HEK293 (cell line): ENCODE measurements at regions not wholly inside any gene's neighbourhood (a gene's known extent, or its start where the extent isn't known, plus 50 kb on each side); places are given as distances from the start of the nearest gene placed in this dataset.

Source experiments
- CTCF ChIA-PET: fragments of 350-600 bp; formaldehyde crosslinking; extraction: SDS; loops from one replicate; lab custom pipeline; 2021; ENCODE audit warnings: antibody characterized with exemption; lab: Yijun Ruan, JAX
- POLR2A ChIA-PET: fragments of 300-600 bp; formaldehyde crosslinking; extraction: SDS; loops from one replicate; lab custom pipeline; 2020; ENCODE audit warnings: antibody characterized with exemption, inconsistent platforms; lab: Yijun Ruan, JAX
- H3K27ac ChIP-seq: fragments of 200-500 bp; sonication (Bioruptor generic); 2 replicates; pipeline ENCODE4 v1.5.1; 2014; ENCODE audit warnings: low read depth, low read length, control low read depth, inconsistent platforms; ENCODE audit errors: extremely low read depth
- H3K36me3 ChIP-seq, 2 experiments: fragments of 200-500 bp in 1 of 2; sonication (Bioruptor generic) in 1 of 2; 1 replicate in 1 of 2; 2 replicates in 1 of 2; pipeline ENCODE4 v1.5.1; 2014 to 2017; ENCODE audit warnings: inconsistent platforms in 2 of 2, low read length in 2 of 2; ENCODE audit not compliant: control insufficient read depth in 2 of 2, insufficient read depth in 1 of 2
- H3K4me1 ChIP-seq: fragments of 200-500 bp; sonication (Bioruptor generic); 2 replicates; pipeline ENCODE4 v1.5.1; 2014; ENCODE audit warnings: mild to moderate bottlenecking, low read length, inconsistent platforms; ENCODE audit not compliant: control insufficient read depth, insufficient read depth
- H3K4me3 ChIP-seq: 2 replicates; pipeline ENCODE4 v1.5.1; 2011; ENCODE audit warnings: low read depth, mild to moderate bottlenecking, control low read depth, low read length, moderate library complexity
- H3K9me3 ChIP-seq: fragments of 200-500 bp; sonication (Bioruptor generic); 2 replicates; pipeline ENCODE4 v1.5.1; 2014; ENCODE audit warnings: low read depth, low read length, inconsistent platforms; ENCODE audit not compliant: control insufficient read depth, insufficient read depth
- BCL11A ChIP-seq: fragments of 450-650 bp; formaldehyde crosslinking; IDR thresholded peaks from 2 replicates; pipeline ENCODE4 v1.5.1; 2016; ENCODE audit warnings: low read depth, missing biosample characterization, missing genetic modification characterization
- CTCF ChIP-seq: fragments of 450-650 bp; formaldehyde crosslinking; IDR thresholded peaks from 2 replicates; pipeline ENCODE4 v1.5.1; 2016; ENCODE audit warnings: missing biosample characterization, missing genetic modification characterization
- GLI2 ChIP-seq: fragments of 450-650 bp; formaldehyde crosslinking; IDR thresholded peaks from 2 replicates; pipeline ENCODE4; 2017; ENCODE audit warnings: missing biosample characterization, missing genetic modification characterization, low read depth, borderline replicate concordance
- HOXA7 ChIP-seq: sonication (generic); formaldehyde crosslinking; IDR thresholded peaks from 2 replicates; pipeline ENCODE4 v1.8.1; 2022; ENCODE audit warnings: missing genetic modification reagents, borderline replicate concordance
- MEIS1 ChIP-seq: sonication (generic); formaldehyde crosslinking; IDR thresholded peaks from 2 replicates; pipeline ENCODE4 v1.8.1; 2022; ENCODE audit warnings: missing genetic modification reagents, mild to moderate bottlenecking, borderline replicate concordance
- YY2 ChIP-seq: fragments of 450-650 bp; formaldehyde crosslinking; IDR thresholded peaks from 2 replicates; pipeline ENCODE4 v1.5.1; 2016; ENCODE audit warnings: missing biosample characterization, missing genetic modification characterization
- ZBTB20 ChIP-seq: fragments of 450-650 bp; formaldehyde crosslinking; IDR thresholded peaks from 2 replicates; pipeline ENCODE4 v1.5.1; 2016; ENCODE audit warnings: missing biosample characterization, missing genetic modification characterization
- ZBTB21 ChIP-seq: fragments of 450-650 bp; formaldehyde crosslinking; IDR thresholded peaks from 2 replicates; pipeline ENCODE4 v1.5.1; 2017; ENCODE audit warnings: missing biosample characterization, missing genetic modification characterization
- ZBTB48 ChIP-seq: fragments of 450-650 bp; formaldehyde crosslinking; IDR thresholded peaks from 2 replicates; pipeline ENCODE4 v1.5.1; 2016; ENCODE audit warnings: missing biosample characterization, missing genetic modification characterization
- ZBTB8A ChIP-seq: fragments of 450-650 bp; formaldehyde crosslinking; IDR thresholded peaks from 2 replicates; pipeline ENCODE4 v1.5.1; 2016; ENCODE audit warnings: missing biosample characterization, missing genetic modification characterization
- ZFP41 ChIP-seq: fragments of 450-650 bp; formaldehyde crosslinking; IDR thresholded peaks from 2 replicates; pipeline ENCODE4 v1.5.1; 2016; ENCODE audit warnings: missing biosample characterization, missing genetic modification characterization, borderline replicate concordance
- ZNF114 ChIP-seq: fragments of 450-650 bp; formaldehyde crosslinking; IDR thresholded peaks from 2 replicates; pipeline ENCODE4 v1.5.0; 2017; ENCODE audit warnings: missing biosample characterization, missing genetic modification characterization
- ZNF146 ChIP-seq: fragments of 450-650 bp; formaldehyde crosslinking; IDR thresholded peaks from 2 replicates; pipeline ENCODE4 v1.5.1; 2016; ENCODE audit warnings: missing biosample characterization, missing genetic modification characterization
- ZNF248 ChIP-seq: fragments of 450-650 bp; formaldehyde crosslinking; IDR thresholded peaks from 2 replicates; pipeline ENCODE4 v1.5.1; 2017; ENCODE audit warnings: missing biosample characterization, missing genetic modification characterization
- ZNF473 ChIP-seq: fragments of 450-650 bp; formaldehyde crosslinking; IDR thresholded peaks from 2 replicates; pipeline ENCODE4 v1.5.1; 2017; ENCODE audit warnings: missing biosample characterization, missing genetic modification characterization
- ZNF521 ChIP-seq: fragments of 450-650 bp; formaldehyde crosslinking; IDR thresholded peaks from 2 replicates; pipeline ENCODE4 v1.5.1; 2017; ENCODE audit warnings: missing biosample characterization, mild to moderate bottlenecking, missing genetic modification characterization
- ZNF571 ChIP-seq: fragments of 450-650 bp; formaldehyde crosslinking; IDR thresholded peaks from 2 replicates; pipeline ENCODE4 v1.5.0; 2017; ENCODE audit warnings: missing biosample characterization, missing genetic modification characterization
- ZNF585B ChIP-seq: fragments of 450-650 bp; formaldehyde crosslinking; IDR thresholded peaks from 2 replicates; pipeline ENCODE4 v1.5.1; 2016; ENCODE audit warnings: missing biosample characterization, missing genetic modification characterization
- ZNF624 ChIP-seq: fragments of 450-650 bp; formaldehyde crosslinking; IDR thresholded peaks from 2 replicates; pipeline ENCODE4 v1.5.1; 2017; ENCODE audit warnings: missing biosample characterization, missing genetic modification characterization
- ZNF777 ChIP-seq: fragments of 450-650 bp; formaldehyde crosslinking; IDR thresholded peaks from 2 replicates; pipeline ENCODE4 v1.5.1; 2017; ENCODE audit warnings: missing biosample characterization, missing genetic modification characterization, borderline replicate concordance
- ZNF792 ChIP-seq: fragments of 450-650 bp; formaldehyde crosslinking; IDR thresholded peaks from 2 replicates; pipeline ENCODE4 v1.5.1; 2016; ENCODE audit warnings: missing biosample characterization, missing genetic modification characterization
- ZNF830 ChIP-seq: fragments of 450-650 bp; IDR thresholded peaks from 2 replicates; pipeline ENCODE4 v1.5.0; 2018; ENCODE audit warnings: missing biosample characterization, missing genetic modification characterization, low read depth, mild to moderate bottlenecking, moderate library complexity
- TF ChIP-seq, protein P1 (sequence below): fragments of 450-650 bp; formaldehyde crosslinking; IDR thresholded peaks from 2 replicates; pipeline ENCODE4 v1.5.1; 2016; ENCODE audit warnings: missing biosample characterization, missing genetic modification characterization

- TF ChIP-seq MEIS1 (CRISPR knock-in tag), result no peak
- no peak for TF ChIP-seq ZNF585B (tag by site-specific recombination)
- no peak for TF ChIP-seq ZFP41 (tag by site-specific recombination)
- no peak for TF ChIP-seq ZBTB20
- no peak for TF ChIP-seq ZBTB21
- no peak for TF ChIP-seq ZNF777 (tag by site-specific recombination)
- TF ChIP-seq YY2 (tag by site-specific recombination), result no peak
- no peak for TF ChIP-seq ZNF114 (tag by site-specific recombination)
- TF ChIP-seq ZNF624 (tag by site-specific recombination), result no peak
These were observed 490.7 kb downstream of the DIPK2A start (continued) for GRCh38 chr3:144462337-144462736.

GRCh38 chr3:144463911-144464310, 492.3 kb downstream of the DIPK2A start:
- Histone ChIP-seq H3K27ac (no peak overlapping the region), H3K36me3 (no peaks in the 10 kb centered on the region), H3K4me1 (no peaks in the 10 kb centered on the region), H3K9me3 (no peaks in the 10 kb centered on the region), H3K4me3 (no peak overlapping the region)
- TF ChIP-seq ZNF571 (tag by site-specific recombination), result no peak
- TF ChIP-seq BCL11A, result no peak
- no peak for TF ChIP-seq ZNF473 (tag by site-specific recombination)
- no peak for TF ChIP-seq ZNF146
- no peak for TF ChIP-seq ZNF521
- TF ChIP-seq HOXA7 (CRISPR knock-in tag), result no peak
- TF ChIP-seq, protein P1, sequence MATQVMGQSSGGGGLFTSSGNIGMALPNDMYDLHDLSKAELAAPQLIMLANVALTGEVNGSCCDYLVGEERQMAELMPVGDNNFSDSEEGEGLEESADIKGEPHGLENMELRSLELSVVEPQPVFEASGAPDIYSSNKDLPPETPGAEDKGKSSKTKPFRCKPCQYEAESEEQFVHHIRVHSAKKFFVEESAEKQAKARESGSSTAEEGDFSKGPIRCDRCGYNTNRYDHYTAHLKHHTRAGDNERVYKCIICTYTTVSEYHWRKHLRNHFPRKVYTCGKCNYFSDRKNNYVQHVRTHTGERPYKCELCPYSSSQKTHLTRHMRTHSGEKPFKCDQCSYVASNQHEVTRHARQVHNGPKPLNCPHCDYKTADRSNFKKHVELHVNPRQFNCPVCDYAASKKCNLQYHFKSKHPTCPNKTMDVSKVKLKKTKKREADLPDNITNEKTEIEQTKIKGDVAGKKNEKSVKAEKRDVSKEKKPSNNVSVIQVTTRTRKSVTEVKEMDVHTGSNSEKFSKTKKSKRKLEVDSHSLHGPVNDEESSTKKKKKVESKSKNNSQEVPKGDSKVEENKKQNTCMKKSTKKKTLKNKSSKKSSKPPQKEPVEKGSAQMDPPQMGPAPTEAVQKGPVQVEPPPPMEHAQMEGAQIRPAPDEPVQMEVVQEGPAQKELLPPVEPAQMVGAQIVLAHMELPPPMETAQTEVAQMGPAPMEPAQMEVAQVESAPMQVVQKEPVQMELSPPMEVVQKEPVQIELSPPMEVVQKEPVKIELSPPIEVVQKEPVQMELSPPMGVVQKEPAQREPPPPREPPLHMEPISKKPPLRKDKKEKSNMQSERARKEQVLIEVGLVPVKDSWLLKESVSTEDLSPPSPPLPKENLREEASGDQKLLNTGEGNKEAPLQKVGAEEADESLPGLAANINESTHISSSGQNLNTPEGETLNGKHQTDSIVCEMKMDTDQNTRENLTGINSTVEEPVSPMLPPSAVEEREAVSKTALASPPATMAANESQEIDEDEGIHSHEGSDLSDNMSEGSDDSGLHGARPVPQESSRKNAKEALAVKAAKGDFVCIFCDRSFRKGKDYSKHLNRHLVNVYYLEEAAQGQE (tag by site-specific recombination), result no peak
- TF ChIP-seq CTCF (tag by site-specific recombination), result no peak
- no peak for TF ChIP-seq ZNF792 (tag by site-specific recombination)
- no peak for TF ChIP-seq ZNF248
- TF ChIP-seq ZBTB48 (tag by site-specific recombination), result no peak
- TF ChIP-seq ZBTB8A (tag by site-specific recombination), result no peak
- no peak for TF ChIP-seq GLI2 (tag by site-specific recombination)
- no peak for TF ChIP-seq ZNF830 (tag by site-specific recombination)
- ChIA-PET CTCF (interaction anchor here (0.6 kb wide), 1 partner anchor 89 kb away, joined by 3 read pairs; no protein-coding TSS in a partner anchor), POLR2A (no interaction called here)
